GM19023 (cell line): ENCODE measurements at regions not wholly inside any gene's neighbourhood (a gene's known extent, or its start where the extent isn't known, plus 50 kb on each side); places are given as distances from the start of the nearest gene placed in this dataset.

Experiments
- ATAC-seq: cut with Tn5 transposase; IDR thresholded peaks from one replicate; pipeline ENCODE4 v1.9.1; 2021; ENCODE audit warnings: mild to moderate bottlenecking, moderate library complexity; ENCODE audit not compliant: unreplicated experiment

- no peak for ATAC-seq
Observed at GRCh38 chr9:80881940-80882339, 807.4 kb downstream of the TLE1 start.

- no peak for ATAC-seq
Observed at GRCh38 chr9:80881320-80881719, 808.0 kb downstream of the TLE1 start.

GRCh38 chr9:80878556-80878955, 810.8 kb downstream of the TLE1 start:
- no peak for ATAC-seq

GRCh38 chr9:80875947-80876346, 813.4 kb downstream of the TLE1 start:
- no peak for ATAC-seq

GRCh38 chr9:80874276-80874675, 815.1 kb downstream of the TLE1 start:
- ATAC-seq = no peak

GRCh38 chr9:80873861-80874260, 815.5 kb downstream of the TLE1 start:
- no peak for ATAC-seq

GRCh38 chr9:80871596-80871995, 817.8 kb downstream of the TLE1 start:
- ATAC-seq = no peak

GRCh38 chr9:80867731-80868130, 821.6 kb downstream of the TLE1 start:
- ATAC-seq = no peak

GRCh38 chr9:80866576-80867227, 822.6 kb downstream of the TLE1 start:
- ATAC-seq = no peak

- no peak for ATAC-seq
Observed at GRCh38 chr9:80866121-80866520, 823.2 kb downstream of the TLE1 start.

- ATAC-seq = no peak
Observed at GRCh38 chr9:80843028-80843427, 846.3 kb downstream of the TLE1 start.

- ATAC-seq = no peak
Observed at GRCh38 chr9:80842389-80842788, 847.0 kb downstream of the TLE1 start.

- ATAC-seq = no peak
Observed at GRCh38 chr9:80841888-80842287, 847.5 kb downstream of the TLE1 start.

GRCh38 chr9:80839821-80840675, 849.3 kb downstream of the TLE1 start:
- ATAC-seq = no peak

- ATAC-seq = no peak
Observed at GRCh38 chr9:80836013-80836412, 853.3 kb downstream of the TLE1 start.

GRCh38 chr9:80831751-80832150, 857.6 kb downstream of the TLE1 start:
- ATAC-seq = no peak

GRCh38 chr9:80811656-80812055, 877.7 kb downstream of the TLE1 start:
- no peak for ATAC-seq

GRCh38 chr9:80811003-80811402, 878.3 kb downstream of the TLE1 start:
- ATAC-seq = no peak

GRCh38 chr9:80806671-80807070, 882.7 kb downstream of the TLE1 start:
- ATAC-seq = no peak

- no peak for ATAC-seq
Observed at GRCh38 chr9:80804873-80805272, 884.5 kb downstream of the TLE1 start.

- no peak for ATAC-seq
Observed at GRCh38 chr9:80797831-80798688, 891.3 kb downstream of the TLE1 start.
